ENCODE measurements at regions not wholly inside any gene's neighbourhood (a gene's known extent, or its start where the extent isn't known, plus 50 kb on each side); places are given as distances from the start of the nearest gene placed in this dataset.

DNA sequence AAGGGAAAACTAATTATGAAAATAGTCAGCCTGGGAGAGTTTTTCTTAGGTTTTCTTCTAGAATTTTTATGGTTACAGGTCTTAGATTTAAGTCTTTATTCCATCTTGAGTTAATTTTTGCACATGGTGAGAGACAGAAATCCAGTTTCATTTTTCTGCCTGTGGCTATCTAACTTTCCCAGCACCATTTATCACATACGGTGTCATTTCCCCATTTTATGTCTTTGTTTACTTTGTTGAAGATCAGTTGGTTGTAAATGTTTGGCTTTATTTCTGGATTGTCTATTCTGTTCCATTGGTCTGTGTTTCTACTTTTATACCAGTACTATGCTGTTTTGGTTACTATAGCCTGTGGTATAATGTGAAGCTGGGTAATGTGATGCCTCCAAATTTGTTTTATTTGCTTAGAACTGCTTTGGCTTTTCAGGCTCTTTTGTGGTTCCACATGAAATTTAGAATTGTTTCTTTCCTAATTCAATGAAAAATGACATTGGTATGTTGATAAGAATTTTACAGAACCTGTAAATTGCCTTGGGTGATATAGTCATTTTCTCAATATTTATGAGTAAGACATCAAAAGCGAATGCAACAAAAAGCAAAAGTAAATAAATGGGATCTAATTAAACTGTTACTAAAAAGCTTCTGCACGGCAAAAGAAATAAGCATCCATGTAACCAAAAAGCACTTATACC, 146.1 kb upstream of the NOL4 start:
- TF ChIP-seq, protein P1, sequence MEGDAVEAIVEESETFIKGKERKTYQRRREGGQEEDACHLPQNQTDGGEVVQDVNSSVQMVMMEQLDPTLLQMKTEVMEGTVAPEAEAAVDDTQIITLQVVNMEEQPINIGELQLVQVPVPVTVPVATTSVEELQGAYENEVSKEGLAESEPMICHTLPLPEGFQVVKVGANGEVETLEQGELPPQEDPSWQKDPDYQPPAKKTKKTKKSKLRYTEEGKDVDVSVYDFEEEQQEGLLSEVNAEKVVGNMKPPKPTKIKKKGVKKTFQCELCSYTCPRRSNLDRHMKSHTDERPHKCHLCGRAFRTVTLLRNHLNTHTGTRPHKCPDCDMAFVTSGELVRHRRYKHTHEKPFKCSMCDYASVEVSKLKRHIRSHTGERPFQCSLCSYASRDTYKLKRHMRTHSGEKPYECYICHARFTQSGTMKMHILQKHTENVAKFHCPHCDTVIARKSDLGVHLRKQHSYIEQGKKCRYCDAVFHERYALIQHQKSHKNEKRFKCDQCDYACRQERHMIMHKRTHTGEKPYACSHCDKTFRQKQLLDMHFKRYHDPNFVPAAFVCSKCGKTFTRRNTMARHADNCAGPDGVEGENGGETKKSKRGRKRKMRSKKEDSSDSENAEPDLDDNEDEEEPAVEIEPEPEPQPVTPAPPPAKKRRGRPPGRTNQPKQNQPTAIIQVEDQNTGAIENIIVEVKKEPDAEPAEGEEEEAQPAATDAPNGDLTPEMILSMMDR (IDR thresholded peaks at IDR 0.05): no peak
- no peak for TF ChIP-seq POLR2A (IDR thresholded peaks at IDR 0.05)
